Thyroid gland (tissue), 4 donors: ENCODE measurements at regions not wholly inside any gene's neighbourhood (a gene's known extent, or its start where the extent isn't known, plus 50 kb on each side); places are given as distances from the start of the nearest gene placed in this dataset.

ENCODE experiments used
- CTCF ChIP-seq, 6 experiments: fragments of 200-600 bp in 3 of 6; fragments of 450-650 bp in 3 of 6; sonication (generic) in 3 of 6; IDR thresholded peaks; one replicate each; pipeline ENCODE4 v1.5.1; 2016 to 2019; ENCODE audit warnings: antibody characterized with exemption in 6 of 6, mild to moderate bottlenecking in 2 of 6, inconsistent platforms in 1 of 6, moderate library complexity in 1 of 6
- POLR2A ChIP-seq, 2 donors: fragments of 450-650 bp; IDR thresholded peaks; one replicate each; pipeline ENCODE4 v1.6.1; 2017; ENCODE audit warnings: antibody characterized with exemption in 2 of 2, mild to moderate bottlenecking in 2 of 2, moderate library complexity in 1 of 2

DNA sequence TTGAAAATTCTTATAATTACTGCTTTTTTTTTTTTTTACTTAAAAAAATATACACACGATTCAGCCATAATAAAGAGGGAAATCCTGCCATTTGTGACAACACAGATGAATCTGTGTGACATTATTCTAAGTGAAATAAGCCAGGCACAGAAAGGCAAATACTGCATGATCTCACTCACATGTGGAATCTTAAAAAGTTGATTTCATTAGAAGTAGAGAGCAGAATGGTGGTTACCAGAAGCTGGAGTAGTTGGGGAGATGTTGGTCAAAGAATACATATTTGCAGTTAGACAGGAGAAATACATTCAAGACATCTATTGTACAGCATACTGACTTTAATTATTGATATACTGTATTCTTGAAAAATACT lies 116.2 kb downstream of the KLF12 start:
- TF ChIP-seq CTCF (IDR thresholded peaks at IDR 0.05) (no peak), POLR2A (IDR thresholded peaks at IDR 0.05) (no peak)
